Fibroblast of skin of left biceps (primary cell): ENCODE measurements at regions not wholly inside any gene's neighbourhood (a gene's known extent, or its start where the extent isn't known, plus 50 kb on each side); places are given as distances from the start of the nearest gene placed in this dataset.
"Not testable (repeated sequence)": the region's sequence is repeated elsewhere in the genome, so short reads cannot be mapped to it uniquely, and the experiment has no call there.

Experiments used
- DNase-seq, 2 experiments: peaks; one replicate each; pipeline ENCODE4 v3.0.0-alpha.2; 2013; ENCODE audit warnings: low read depth in 2 of 2

- DNase-seq, result no peak
Observed at GRCh38 chr13:110809871-110810486, 96.5 kb downstream of the ING1 start.

- no peak for DNase-seq
Observed at GRCh38 chr13:110811008-110811720, 97.7 kb downstream of the ING1 start.

GRCh38 chr13:110811771-110812120 lies 98.2 kb downstream of the ING1 start:
- no peak for DNase-seq

- DNase-seq, result no peak
Observed at GRCh38 chr13:110812121-110812868, 98.8 kb downstream of the ING1 start.

- no peak for DNase-seq
Observed at GRCh38 chr13:110812869-110813645, 99.6 kb downstream of the ING1 start.

- no peak for DNase-seq
Observed at GRCh38 chr13:110813646-110814624, 100.4 kb downstream of the ING1 start.

GRCh38 chr13:110815471-110816204 lies 99.2 kb downstream of the ANKRD10 start:
- DNase-seq, result no peak

GRCh38 chr13:110816500-110816899 lies 98.4 kb downstream of the ANKRD10 start:
- no peak for DNase-seq

- DNase-seq, result no peak
Observed at GRCh38 chr13:110817143-110817542, 97.7 kb downstream of the ANKRD10 start.

GRCh38 chr13:110818747-110819146 lies 96.1 kb downstream of the ANKRD10 start:
- DNase-seq, result no peak

- DNase-seq, result peak; percentile 6 to 16
Observed at GRCh38 chr13:110819203-110820014, 95.5 kb downstream of the ANKRD10 start.

GRCh38 chr13:110820322-110820721 lies 94.5 kb downstream of the ANKRD10 start:
- no peak for DNase-seq

- DNase-seq, result not testable (repeated sequence)
Observed at GRCh38 chr13:110821837-110822668, 92.8 kb downstream of the ANKRD10 start.

- no peak for DNase-seq
Observed at GRCh38 chr13:110822669-110822945, 92.3 kb downstream of the ANKRD10 start.

GRCh38 chr13:110824702-110825300 lies 90.1 kb downstream of the ANKRD10 start:
- DNase-seq, result no peak

GRCh38 chr13:110825516-110825915 lies 89.4 kb downstream of the ANKRD10 start:
- no peak for DNase-seq

- DNase-seq, result no peak
Observed at GRCh38 chr13:110826101-110826500, 88.8 kb downstream of the ANKRD10 start.
